ENCODE measurements at regions not wholly inside any gene's neighbourhood (a gene's known extent, or its start where the extent isn't known, plus 50 kb on each side); places are given as distances from the start of the nearest gene placed in this dataset.

GRCh38 chr10:75347186-75347585 is 54.4 kb downstream of the ZNF503 start:
- DNase-seq = peak in 1 of 3 experiments; percentile 16

GRCh38 chr10:75345738-75346137 is 55.8 kb downstream of the ZNF503 start:
- no peak for DNase-seq

- no peak for DNase-seq
These were observed 57.4 kb downstream of the ZNF503 start for GRCh38 chr10:75344170-75344569.

GRCh38 chr10:75342397-75342796 is 59.2 kb downstream of the ZNF503 start:
- no peak for DNase-seq

GRCh38 chr10:75335983-75336382 is 65.6 kb downstream of the ZNF503 start:
- no peak for DNase-seq

- DNase-seq = no peak
These were observed 66.4 kb downstream of the ZNF503 start for GRCh38 chr10:75335191-75335590.

- DNase-seq = no peak
These were observed 66.8 kb downstream of the ZNF503 start for GRCh38 chr10:75334720-75335119.

GRCh38 chr10:75332081-75332480 is 69.5 kb downstream of the ZNF503 start:
- no peak for DNase-seq

- DNase-seq = no peak
These were observed 70.5 kb downstream of the ZNF503 start for GRCh38 chr10:75331081-75331480.

GRCh38 chr10:75329190-75329745 is 72.3 kb downstream of the ZNF503 start:
- no peak for DNase-seq

- DNase-seq = no peak
These were observed 75.3 kb downstream of the ZNF503 start for GRCh38 chr10:75326306-75326705.

- DNase-seq = no peak
These were observed 82.3 kb downstream of the ZNF503 start for GRCh38 chr10:75319274-75319673.

- no peak for DNase-seq
These were observed 78.8 kb upstream of the COMTD1 start for GRCh38 chr10:75314570-75314969.

GRCh38 chr10:75312440-75312839 is 76.7 kb upstream of the COMTD1 start:
- no peak for DNase-seq

GRCh38 chr10:75305675-75306074 is 69.9 kb upstream of the COMTD1 start:
- DNase-seq = no peak

- DNase-seq = no peak
These were observed 69.1 kb upstream of the COMTD1 start for GRCh38 chr10:75304741-75305390.

- no peak for DNase-seq
These were observed 68.6 kb upstream of the COMTD1 start for GRCh38 chr10:75304313-75304712.

- DNase-seq = no peak
These were observed 67.5 kb upstream of the COMTD1 start for GRCh38 chr10:75303045-75303777.

GRCh38 chr10:75302029-75302428 is 66.3 kb upstream of the COMTD1 start:
- DNase-seq = no peak

- DNase-seq = no peak
These were observed 61.4 kb upstream of the COMTD1 start for GRCh38 chr10:75297021-75297599.

GRCh38 chr10:75295868-75296441 is 60.2 kb upstream of the COMTD1 start:
- peak in 1 of 3 experiments; percentile 29 for DNase-seq

GRCh38 chr10:75294866-75295701 is 59.3 kb upstream of the COMTD1 start:
- DNase-seq = peak; percentile 60 to 85 (median 77)

- peak in 1 of 3 experiments; percentile 56 for DNase-seq
These were observed 58.7 kb upstream of the COMTD1 start for GRCh38 chr10:75294518-75294865.

Measured in NCI-H1417 (cell line).